ENCODE measurements at regions not wholly inside any gene's neighbourhood (a gene's known extent, or its start where the extent isn't known, plus 50 kb on each side); places are given as distances from the start of the nearest gene placed in this dataset.

DNA sequence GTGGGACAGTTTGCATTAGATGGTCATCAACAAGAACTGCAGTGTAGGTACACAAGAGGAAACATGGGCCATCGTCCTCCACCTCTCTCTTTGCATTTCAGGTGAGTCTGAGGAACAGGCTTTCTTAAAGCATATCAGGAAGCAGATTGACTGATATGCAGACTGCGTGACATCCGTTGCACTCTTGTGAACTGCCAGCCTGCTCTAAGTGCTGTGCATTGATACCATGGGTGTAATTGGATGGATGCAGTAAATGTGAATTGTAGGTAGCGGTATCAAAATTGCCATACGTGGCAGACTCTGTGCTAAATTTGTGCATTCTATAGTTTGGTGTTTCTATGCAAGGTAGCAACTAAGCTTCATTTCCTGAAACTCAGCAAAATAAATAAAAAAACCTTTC is 1008.3 kb downstream of the EFNB2 start:
- Histone ChIP-seq H3K27ac (ENCODE audit: extremely low read depth, low read depth, low read length) (no peak overlapping the region), H3K9me3 (ENCODE audit: control insufficient read depth, insufficient read depth, low read depth, low read length) (no peaks in the 10 kb centered on the region), H3K4me1 (ENCODE audit: control insufficient read depth, insufficient read depth, low read length) (no peaks in the 10 kb centered on the region), H3K4me3 (ENCODE audit: low read depth, low read length) (no peak overlapping the region), H3K36me3 (ENCODE audit: control insufficient read depth in 2 of 2, insufficient read depth in 1 of 2, low read length in 2 of 2) (no peaks in the 10 kb centered on the region)
- TF ChIP-seq ZNF48 (tag by site-specific recombination; IDR thresholded peaks at IDR 0.05) (no peak), ZNF221 (tag by site-specific recombination; IDR thresholded peaks at IDR 0.05; ENCODE audit: borderline replicate concordance) (no peak), WT1 (tag by site-specific recombination; IDR thresholded peaks at IDR 0.05) (no peak), ZNF19 (tag by site-specific recombination; IDR thresholded peaks at IDR 0.05; ENCODE audit: low read depth) (no peak), ZNF202 (tag by site-specific recombination; IDR thresholded peaks at IDR 0.05; ENCODE audit: borderline replicate concordance) (no peak), ZFHX2 (tag by site-specific recombination; conservative IDR thresholded peaks at IDR 0.05) (no peak), ZNF555 (tag by site-specific recombination; conservative IDR thresholded peaks at IDR 0.05) (no peak), ZNF112 (tag by site-specific recombination; IDR thresholded peaks at IDR 0.05) (no peak), ZNF768 (tag by site-specific recombination; IDR thresholded peaks at IDR 0.05) (no peak), HOXA7 (CRISPR knock-in tag; IDR thresholded peaks at IDR 0.05; ENCODE audit: borderline replicate concordance) (no peak), ZNF837 (tag by site-specific recombination; IDR thresholded peaks at IDR 0.05) (no peak), ZNF292 (tag by site-specific recombination; IDR thresholded peaks at IDR 0.05; ENCODE audit: borderline replicate concordance, low read depth) (no peak), ZFP37 (tag by site-specific recombination; IDR thresholded peaks at IDR 0.05) (no peak), KLF9 (tag by site-specific recombination; IDR thresholded peaks at IDR 0.05; ENCODE audit: low read depth) (no peak)
- TF ChIP-seq, protein P1, sequence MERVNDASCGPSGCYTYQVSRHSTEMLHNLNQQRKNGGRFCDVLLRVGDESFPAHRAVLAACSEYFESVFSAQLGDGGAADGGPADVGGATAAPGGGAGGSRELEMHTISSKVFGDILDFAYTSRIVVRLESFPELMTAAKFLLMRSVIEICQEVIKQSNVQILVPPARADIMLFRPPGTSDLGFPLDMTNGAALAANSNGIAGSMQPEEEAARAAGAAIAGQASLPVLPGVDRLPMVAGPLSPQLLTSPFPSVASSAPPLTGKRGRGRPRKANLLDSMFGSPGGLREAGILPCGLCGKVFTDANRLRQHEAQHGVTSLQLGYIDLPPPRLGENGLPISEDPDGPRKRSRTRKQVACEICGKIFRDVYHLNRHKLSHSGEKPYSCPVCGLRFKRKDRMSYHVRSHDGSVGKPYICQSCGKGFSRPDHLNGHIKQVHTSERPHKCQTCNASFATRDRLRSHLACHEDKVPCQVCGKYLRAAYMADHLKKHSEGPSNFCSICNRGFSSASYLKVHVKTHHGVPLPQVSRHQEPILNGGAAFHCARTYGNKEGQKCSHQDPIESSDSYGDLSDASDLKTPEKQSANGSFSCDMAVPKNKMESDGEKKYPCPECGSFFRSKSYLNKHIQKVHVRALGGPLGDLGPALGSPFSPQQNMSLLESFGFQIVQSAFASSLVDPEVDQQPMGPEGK (tag by site-specific recombination; IDR thresholded peaks at IDR 0.05), result no peak
- TF ChIP-seq, protein P2, sequence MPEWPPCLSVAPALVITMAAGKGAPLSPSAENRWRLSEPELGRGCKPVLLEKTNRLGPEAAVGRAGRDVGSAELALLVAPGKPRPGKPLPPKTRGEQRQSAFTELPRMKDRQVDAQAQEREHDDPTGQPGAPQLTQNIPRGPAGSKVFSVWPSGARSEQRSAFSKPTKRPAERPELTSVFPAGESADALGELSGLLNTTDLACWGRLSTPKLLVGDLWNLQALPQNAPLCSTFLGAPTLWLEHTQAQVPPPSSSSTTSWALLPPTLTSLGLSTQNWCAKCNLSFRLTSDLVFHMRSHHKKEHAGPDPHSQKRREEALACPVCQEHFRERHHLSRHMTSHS (tag by site-specific recombination; IDR thresholded peaks at IDR 0.05), result no peak
- TF ChIP-seq, protein P3, sequence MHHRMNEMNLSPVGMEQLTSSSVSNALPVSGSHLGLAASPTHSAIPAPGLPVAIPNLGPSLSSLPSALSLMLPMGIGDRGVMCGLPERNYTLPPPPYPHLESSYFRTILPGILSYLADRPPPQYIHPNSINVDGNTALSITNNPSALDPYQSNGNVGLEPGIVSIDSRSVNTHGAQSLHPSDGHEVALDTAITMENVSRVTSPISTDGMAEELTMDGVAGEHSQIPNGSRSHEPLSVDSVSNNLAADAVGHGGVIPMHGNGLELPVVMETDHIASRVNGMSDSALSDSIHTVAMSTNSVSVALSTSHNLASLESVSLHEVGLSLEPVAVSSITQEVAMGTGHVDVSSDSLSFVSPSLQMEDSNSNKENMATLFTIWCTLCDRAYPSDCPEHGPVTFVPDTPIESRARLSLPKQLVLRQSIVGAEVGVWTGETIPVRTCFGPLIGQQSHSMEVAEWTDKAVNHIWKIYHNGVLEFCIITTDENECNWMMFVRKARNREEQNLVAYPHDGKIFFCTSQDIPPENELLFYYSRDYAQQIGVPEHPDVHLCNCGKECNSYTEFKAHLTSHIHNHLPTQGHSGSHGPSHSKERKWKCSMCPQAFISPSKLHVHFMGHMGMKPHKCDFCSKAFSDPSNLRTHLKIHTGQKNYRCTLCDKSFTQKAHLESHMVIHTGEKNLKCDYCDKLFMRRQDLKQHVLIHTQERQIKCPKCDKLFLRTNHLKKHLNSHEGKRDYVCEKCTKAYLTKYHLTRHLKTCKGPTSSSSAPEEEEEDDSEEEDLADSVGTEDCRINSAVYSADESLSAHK (tag by site-specific recombination; IDR thresholded peaks at IDR 0.05), result no peak
- TF ChIP-seq, protein P4, sequence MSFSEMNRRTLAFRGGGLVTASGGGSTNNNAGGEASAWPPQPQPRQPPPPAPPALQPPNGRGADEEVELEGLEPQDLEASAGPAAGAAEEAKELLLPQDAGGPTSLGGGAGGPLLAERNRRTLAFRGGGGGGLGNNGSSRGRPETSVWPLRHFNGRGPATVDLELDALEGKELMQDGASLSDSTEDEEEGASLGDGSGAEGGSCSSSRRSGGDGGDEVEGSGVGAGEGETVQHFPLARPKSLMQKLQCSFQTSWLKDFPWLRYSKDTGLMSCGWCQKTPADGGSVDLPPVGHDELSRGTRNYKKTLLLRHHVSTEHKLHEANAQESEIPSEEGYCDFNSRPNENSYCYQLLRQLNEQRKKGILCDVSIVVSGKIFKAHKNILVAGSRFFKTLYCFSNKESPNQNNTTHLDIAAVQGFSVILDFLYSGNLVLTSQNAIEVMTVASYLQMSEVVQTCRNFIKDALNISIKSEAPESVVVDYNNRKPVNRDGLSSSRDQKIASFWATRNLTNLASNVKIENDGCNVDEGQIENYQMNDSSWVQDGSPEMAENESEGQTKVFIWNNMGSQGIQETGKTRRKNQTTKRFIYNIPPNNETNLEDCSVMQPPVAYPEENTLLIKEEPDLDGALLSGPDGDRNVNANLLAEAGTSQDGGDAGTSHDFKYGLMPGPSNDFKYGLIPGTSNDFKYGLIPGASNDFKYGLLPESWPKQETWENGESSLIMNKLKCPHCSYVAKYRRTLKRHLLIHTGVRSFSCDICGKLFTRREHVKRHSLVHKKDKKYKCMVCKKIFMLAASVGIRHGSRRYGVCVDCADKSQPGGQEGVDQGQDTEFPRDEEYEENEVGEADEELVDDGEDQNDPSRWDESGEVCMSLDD (tag by site-specific recombination; IDR thresholded peaks at IDR 0.05), result no peak
- TF ChIP-seq, protein P5, sequence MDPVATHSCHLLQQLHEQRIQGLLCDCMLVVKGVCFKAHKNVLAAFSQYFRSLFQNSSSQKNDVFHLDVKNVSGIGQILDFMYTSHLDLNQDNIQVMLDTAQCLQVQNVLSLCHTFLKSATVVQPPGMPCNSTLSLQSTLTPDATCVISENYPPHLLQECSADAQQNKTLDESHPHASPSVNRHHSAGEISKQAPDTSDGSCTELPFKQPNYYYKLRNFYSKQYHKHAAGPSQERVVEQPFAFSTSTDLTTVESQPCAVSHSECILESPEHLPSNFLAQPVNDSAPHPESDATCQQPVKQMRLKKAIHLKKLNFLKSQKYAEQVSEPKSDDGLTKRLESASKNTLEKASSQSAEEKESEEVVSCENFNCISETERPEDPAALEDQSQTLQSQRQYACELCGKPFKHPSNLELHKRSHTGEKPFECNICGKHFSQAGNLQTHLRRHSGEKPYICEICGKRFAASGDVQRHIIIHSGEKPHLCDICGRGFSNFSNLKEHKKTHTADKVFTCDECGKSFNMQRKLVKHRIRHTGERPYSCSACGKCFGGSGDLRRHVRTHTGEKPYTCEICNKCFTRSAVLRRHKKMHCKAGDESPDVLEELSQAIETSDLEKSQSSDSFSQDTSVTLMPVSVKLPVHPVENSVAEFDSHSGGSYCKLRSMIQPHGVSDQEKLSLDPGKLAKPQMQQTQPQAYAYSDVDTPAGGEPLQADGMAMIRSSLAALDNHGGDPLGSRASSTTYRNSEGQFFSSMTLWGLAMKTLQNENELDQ (tag by site-specific recombination; IDR thresholded peaks at IDR 0.05; ENCODE audit: low read depth), result no peak
- ChIA-PET POLR2A (no interaction called here), CTCF (no interaction called here)
